Liver (tissue), 8 donors: ENCODE measurements at regions not wholly inside any gene's neighbourhood (a gene's known extent, or its start where the extent isn't known, plus 50 kb on each side); places are given as distances from the start of the nearest gene placed in this dataset.

Experiments used
- DNase-seq: peaks from one replicate; pipeline ENCODE4 v3.0.0-alpha.2; 2017; ENCODE audit warnings: low spot score
- H3K27ac ChIP-seq, 2 donors: one replicate each; pipeline ENCODE4 v1.7.0; 2013; ENCODE audit warnings: inconsistent platforms in 2 of 2, low read length in 2 of 2, control low read depth in 1 of 2, low read depth in 1 of 2, mild to moderate bottlenecking in 1 of 2
- H3K27me3 ChIP-seq, 4 donors: one replicate each; pipeline versions ENCODE4 v1.6.1 to v1.7.0; 2013; ENCODE audit warnings: low read length in 3 of 4, inconsistent platforms in 1 of 4, mild to moderate bottlenecking in 1 of 4, moderate library complexity in 1 of 4; ENCODE audit not compliant: control insufficient read depth in 4 of 4, insufficient read depth in 4 of 4
- H3K36me3 ChIP-seq, 4 donors: one replicate each; pipeline versions ENCODE4 v1.6.1 to v1.7.0; 2013; ENCODE audit warnings: low read length in 3 of 4, mild to moderate bottlenecking in 3 of 4, low read depth in 1 of 4, moderate library complexity in 1 of 4; ENCODE audit not compliant: control insufficient read depth in 4 of 4, insufficient read depth in 3 of 4
- H3K4me1 ChIP-seq, 4 donors: one replicate each; pipeline versions ENCODE4 v1.6.1 to v1.7.0; 2013; ENCODE audit warnings: low read length in 3 of 4, mild to moderate bottlenecking in 3 of 4, moderate library complexity in 1 of 4; ENCODE audit not compliant: control insufficient read depth in 4 of 4, insufficient read depth in 4 of 4
- H3K4me3 ChIP-seq, 3 donors: one replicate each; pipeline versions ENCODE4 v1.6.1 to v1.7.0; 2013; ENCODE audit warnings: low read length in 3 of 3, control low read depth in 1 of 3, low read depth in 1 of 3, mild to moderate bottlenecking in 1 of 3
- H3K9ac ChIP-seq, 2 donors: one replicate each; pipeline ENCODE4 v1.7.0; 2013; ENCODE audit warnings: low read length in 2 of 2, mild to moderate bottlenecking in 2 of 2, moderate library complexity in 2 of 2, control low read depth in 1 of 2, low read depth in 1 of 2
- H3K9me3 ChIP-seq, 4 donors: one replicate each; pipeline versions ENCODE4 v1.6.1 to v1.7.0; 2013; ENCODE audit warnings: low read length in 3 of 4; ENCODE audit not compliant: control insufficient read depth in 4 of 4
- EGR1 ChIP-seq, 2 donors: IDR thresholded peaks; 2 replicates each; pipeline ENCODE4 v1.6.1; 2016 to 2018; ENCODE audit warnings: antibody characterized with exemption in 2 of 2, low read depth in 2 of 2
- FOXA1 ChIP-seq: IDR thresholded peaks from 2 replicates; pipeline ENCODE4 v1.6.1; 2016; ENCODE audit warnings: antibody characterized with exemption
- FOXA2 ChIP-seq: IDR thresholded peaks from 2 replicates; pipeline ENCODE4 v1.6.1; 2016; ENCODE audit warnings: antibody characterized with exemption
- GABPA ChIP-seq, 2 donors: IDR thresholded peaks in 1 of 2; conservative IDR thresholded peaks in 1 of 2; 2 replicates each; pipeline ENCODE4 v1.6.1; 2016; ENCODE audit warnings: antibody characterized with exemption in 2 of 2, mild to moderate bottlenecking in 1 of 2, moderate library complexity in 1 of 2
- HNF4A ChIP-seq, 2 donors: conservative IDR thresholded peaks; 2 replicates each; pipeline ENCODE4 v1.6.1; 2016; ENCODE audit warnings: antibody characterized with exemption in 2 of 2, mild to moderate bottlenecking in 2 of 2
- HNF4G ChIP-seq: IDR thresholded peaks from 2 replicates; pipeline ENCODE4 v1.6.1; 2016; ENCODE audit warnings: antibody characterized with exemption
- JUND ChIP-seq, 2 donors: IDR thresholded peaks; 2 replicates each; pipeline ENCODE4 v1.6.1; 2016; ENCODE audit warnings: antibody characterized with exemption in 2 of 2
- NR2F2 ChIP-seq: IDR thresholded peaks from 2 replicates; pipeline ENCODE4 v1.6.1; 2016; ENCODE audit warnings: antibody characterized with exemption
- RAD21 ChIP-seq, 2 donors: IDR thresholded peaks; 2 replicates each; pipeline ENCODE4 v1.6.1; 2016; ENCODE audit warnings: antibody characterized with exemption in 2 of 2, mild to moderate bottlenecking in 2 of 2
- RXRA ChIP-seq, 2 donors: IDR thresholded peaks; 2 replicates each; pipeline ENCODE4 v1.6.1; 2017 to 2018; ENCODE audit warnings: antibody characterized with exemption in 2 of 2, mild to moderate bottlenecking in 1 of 2
- SP1 ChIP-seq: IDR thresholded peaks from 2 replicates; pipeline ENCODE4 v1.6.1; 2018; ENCODE audit warnings: antibody characterized with exemption, mild to moderate bottlenecking
- TAF1 ChIP-seq: conservative IDR thresholded peaks from 2 replicates; pipeline ENCODE4 v1.6.1; 2016; ENCODE audit warnings: antibody characterized with exemption, mild to moderate bottlenecking
- YY1 ChIP-seq: IDR thresholded peaks from 2 replicates; pipeline ENCODE4 v1.6.1; 2016; ENCODE audit warnings: antibody characterized with exemption, mild to moderate bottlenecking
- WGBS: extraction: QIAGEN DNeasy Blood & Tissue Kit; methylation state at CpG from one replicate; pipeline ENCODE4 v1.1.7; 2013; 5-methylcytosine and 5-hydroxymethylcytosine counted together
- TF ChIP-seq, protein P1 (sequence below): fragments of 150-350 bp; IDR thresholded peaks from 2 replicates; pipeline ENCODE4 v1.5.1; 2017; ENCODE audit warnings: improper control_type of control experiment, low read depth, low read length; ENCODE audit not compliant: missing input control
- TF ChIP-seq, protein P2 (sequence below): IDR thresholded peaks from 2 replicates; pipeline ENCODE4 v1.6.1; 2016; ENCODE audit warnings: antibody characterized with exemption
- TF ChIP-seq, protein P3 (sequence below): IDR thresholded peaks from 2 replicates; pipeline ENCODE4 v1.6.1; 2016; ENCODE audit warnings: antibody characterized with exemption
- TF ChIP-seq, protein P4 (sequence below): IDR thresholded peaks from 2 replicates; pipeline ENCODE4 v1.6.1; 2016; ENCODE audit warnings: antibody characterized with exemption
- TF ChIP-seq, protein P5 (sequence below): IDR thresholded peaks from 2 replicates; pipeline ENCODE4 v1.6.1; 2016; ENCODE audit warnings: antibody characterized with exemption, mild to moderate bottlenecking
- donor health status: healthy.
- donor health status: healthy.
- donor health status: healthy.
- donor health status: healthy.
- donor health status: healthy.

DNA sequence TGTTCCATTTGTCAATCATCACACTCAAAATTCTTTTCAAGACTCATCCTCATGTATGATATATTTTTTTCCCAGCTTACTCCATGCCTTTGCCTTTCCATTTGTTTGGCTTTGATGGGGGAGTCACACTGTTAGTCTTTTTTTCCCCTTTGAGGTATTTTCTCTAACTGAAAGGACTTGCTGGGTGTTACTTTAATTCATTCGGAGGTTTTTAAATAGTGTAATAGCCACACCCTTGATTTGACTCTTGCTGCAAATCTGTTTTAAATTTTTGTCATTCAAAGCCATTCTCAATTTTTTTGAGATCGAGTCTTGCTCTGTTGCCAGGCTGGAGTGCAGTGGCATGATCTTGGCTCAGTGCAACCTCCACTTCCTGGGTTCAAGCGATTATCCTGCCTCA is 84.1 kb downstream of the C11orf87 start:
- H3K27me3 ChIP-seq: no peaks in the 10 kb centered on the region
- no peak overlapping the region for H3K4me3 ChIP-seq
- no peaks in the 10 kb centered on the region for H3K36me3 ChIP-seq
- H3K4me1 ChIP-seq: no peaks in the 10 kb centered on the region
- TF ChIP-seq, protein P1, sequence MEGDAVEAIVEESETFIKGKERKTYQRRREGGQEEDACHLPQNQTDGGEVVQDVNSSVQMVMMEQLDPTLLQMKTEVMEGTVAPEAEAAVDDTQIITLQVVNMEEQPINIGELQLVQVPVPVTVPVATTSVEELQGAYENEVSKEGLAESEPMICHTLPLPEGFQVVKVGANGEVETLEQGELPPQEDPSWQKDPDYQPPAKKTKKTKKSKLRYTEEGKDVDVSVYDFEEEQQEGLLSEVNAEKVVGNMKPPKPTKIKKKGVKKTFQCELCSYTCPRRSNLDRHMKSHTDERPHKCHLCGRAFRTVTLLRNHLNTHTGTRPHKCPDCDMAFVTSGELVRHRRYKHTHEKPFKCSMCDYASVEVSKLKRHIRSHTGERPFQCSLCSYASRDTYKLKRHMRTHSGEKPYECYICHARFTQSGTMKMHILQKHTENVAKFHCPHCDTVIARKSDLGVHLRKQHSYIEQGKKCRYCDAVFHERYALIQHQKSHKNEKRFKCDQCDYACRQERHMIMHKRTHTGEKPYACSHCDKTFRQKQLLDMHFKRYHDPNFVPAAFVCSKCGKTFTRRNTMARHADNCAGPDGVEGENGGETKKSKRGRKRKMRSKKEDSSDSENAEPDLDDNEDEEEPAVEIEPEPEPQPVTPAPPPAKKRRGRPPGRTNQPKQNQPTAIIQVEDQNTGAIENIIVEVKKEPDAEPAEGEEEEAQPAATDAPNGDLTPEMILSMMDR: no peak
- no peak for TF ChIP-seq HNF4A (conservative IDR thresholded peaks at IDR 0.05)
- TF ChIP-seq JUND (IDR thresholded peaks at IDR 0.05): no peak
- TF ChIP-seq SP1: no peak
- no peak for TF ChIP-seq NR2F2
- TF ChIP-seq, protein P2, sequence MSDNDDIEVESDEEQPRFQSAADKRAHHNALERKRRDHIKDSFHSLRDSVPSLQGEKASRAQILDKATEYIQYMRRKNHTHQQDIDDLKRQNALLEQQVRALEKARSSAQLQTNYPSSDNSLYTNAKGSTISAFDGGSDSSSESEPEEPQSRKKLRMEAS: no peak
- TF ChIP-seq, protein P3, sequence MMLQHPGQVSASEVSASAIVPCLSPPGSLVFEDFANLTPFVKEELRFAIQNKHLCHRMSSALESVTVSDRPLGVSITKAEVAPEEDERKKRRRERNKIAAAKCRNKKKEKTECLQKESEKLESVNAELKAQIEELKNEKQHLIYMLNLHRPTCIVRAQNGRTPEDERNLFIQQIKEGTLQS: no peak
- TF ChIP-seq GABPA (IDR thresholded peaks at IDR 0.05 in 1 of 2, conservative IDR thresholded peaks at IDR 0.05 in 1 of 2): no peak
- TF ChIP-seq YY1: no peak
- no peak for TF ChIP-seq RXRA (IDR thresholded peaks at IDR 0.05)
- no peak for TF ChIP-seq EGR1 (IDR thresholded peaks at IDR 0.05; ENCODE audit: low read depth in 2 of 2)
- TF ChIP-seq HNF4G: no peak
- TF ChIP-seq, protein P4, sequence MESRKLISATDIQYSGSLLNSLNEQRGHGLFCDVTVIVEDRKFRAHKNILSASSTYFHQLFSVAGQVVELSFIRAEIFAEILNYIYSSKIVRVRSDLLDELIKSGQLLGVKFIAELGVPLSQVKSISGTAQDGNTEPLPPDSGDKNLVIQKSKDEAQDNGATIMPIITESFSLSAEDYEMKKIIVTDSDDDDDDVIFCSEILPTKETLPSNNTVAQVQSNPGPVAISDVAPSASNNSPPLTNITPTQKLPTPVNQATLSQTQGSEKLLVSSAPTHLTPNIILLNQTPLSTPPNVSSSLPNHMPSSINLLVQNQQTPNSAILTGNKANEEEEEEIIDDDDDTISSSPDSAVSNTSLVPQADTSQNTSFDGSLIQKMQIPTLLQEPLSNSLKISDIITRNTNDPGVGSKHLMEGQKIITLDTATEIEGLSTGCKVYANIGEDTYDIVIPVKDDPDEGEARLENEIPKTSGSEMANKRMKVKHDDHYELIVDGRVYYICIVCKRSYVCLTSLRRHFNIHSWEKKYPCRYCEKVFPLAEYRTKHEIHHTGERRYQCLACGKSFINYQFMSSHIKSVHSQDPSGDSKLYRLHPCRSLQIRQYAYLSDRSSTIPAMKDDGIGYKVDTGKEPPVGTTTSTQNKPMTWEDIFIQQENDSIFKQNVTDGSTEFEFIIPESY: no peak
- TF ChIP-seq FOXA1: no peak
- no peak for TF ChIP-seq FOXA2
- no peak for TF ChIP-seq RAD21 (IDR thresholded peaks at IDR 0.05)
- TF ChIP-seq TAF1: no peak
- no peak for DNase-seq
- H3K27ac ChIP-seq: no peak overlapping the region
- H3K9ac ChIP-seq: no peak overlapping the region
- 84% methylated on average over 3 of the region's 3 CpGs for WGBS
- H3K9me3 ChIP-seq: no peaks in the 10 kb centered on the region

DNA sequence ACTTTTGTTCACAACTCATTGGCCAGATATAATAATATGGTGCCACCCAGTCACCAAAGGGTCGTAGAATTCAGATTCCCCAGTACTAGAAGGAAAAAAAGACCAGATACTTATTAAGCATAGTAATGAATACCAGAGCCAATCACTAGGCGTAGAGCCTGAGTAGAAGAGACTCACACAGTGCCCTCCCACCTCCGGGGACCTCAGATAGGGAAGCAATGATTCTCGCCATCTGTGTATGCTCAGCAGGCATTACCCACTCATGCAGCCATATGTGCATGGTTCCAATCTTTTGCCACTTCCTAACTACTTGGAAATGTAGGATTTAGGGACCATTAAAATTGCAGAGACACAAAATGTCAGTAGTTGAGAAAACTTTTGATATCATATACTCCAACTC is 85.3 kb downstream of the C11orf87 start:
- 81% methylated on average over 4 of the region's 4 CpGs for WGBS

More for the DNA sequence above, 85.3 kb downstream of the C11orf87 start:
- DNase-seq: no peak
- Histone ChIP-seq H3K27me3 (no peaks in the 10 kb centered on the region), H3K9me3 (no peaks in the 10 kb centered on the region), H3K4me3 (no peak overlapping the region), H3K36me3 (no peaks in the 10 kb centered on the region), H3K27ac (no peak overlapping the region), H3K4me1 (no peaks in the 10 kb centered on the region), H3K9ac (no peak overlapping the region)
- TF ChIP-seq TAF1: no peak
- no peak for TF ChIP-seq EGR1 (IDR thresholded peaks at IDR 0.05; ENCODE audit: low read depth in 2 of 2)
- no peak for TF ChIP-seq GABPA (IDR thresholded peaks at IDR 0.05 in 1 of 2, conservative IDR thresholded peaks at IDR 0.05 in 1 of 2)
- TF ChIP-seq SP1: no peak
- TF ChIP-seq HNF4A (conservative IDR thresholded peaks at IDR 0.05): no peak
- TF ChIP-seq, protein P2: no peak
- TF ChIP-seq NR2F2: no peak
- TF ChIP-seq HNF4G: no peak
- TF ChIP-seq, protein P5, sequence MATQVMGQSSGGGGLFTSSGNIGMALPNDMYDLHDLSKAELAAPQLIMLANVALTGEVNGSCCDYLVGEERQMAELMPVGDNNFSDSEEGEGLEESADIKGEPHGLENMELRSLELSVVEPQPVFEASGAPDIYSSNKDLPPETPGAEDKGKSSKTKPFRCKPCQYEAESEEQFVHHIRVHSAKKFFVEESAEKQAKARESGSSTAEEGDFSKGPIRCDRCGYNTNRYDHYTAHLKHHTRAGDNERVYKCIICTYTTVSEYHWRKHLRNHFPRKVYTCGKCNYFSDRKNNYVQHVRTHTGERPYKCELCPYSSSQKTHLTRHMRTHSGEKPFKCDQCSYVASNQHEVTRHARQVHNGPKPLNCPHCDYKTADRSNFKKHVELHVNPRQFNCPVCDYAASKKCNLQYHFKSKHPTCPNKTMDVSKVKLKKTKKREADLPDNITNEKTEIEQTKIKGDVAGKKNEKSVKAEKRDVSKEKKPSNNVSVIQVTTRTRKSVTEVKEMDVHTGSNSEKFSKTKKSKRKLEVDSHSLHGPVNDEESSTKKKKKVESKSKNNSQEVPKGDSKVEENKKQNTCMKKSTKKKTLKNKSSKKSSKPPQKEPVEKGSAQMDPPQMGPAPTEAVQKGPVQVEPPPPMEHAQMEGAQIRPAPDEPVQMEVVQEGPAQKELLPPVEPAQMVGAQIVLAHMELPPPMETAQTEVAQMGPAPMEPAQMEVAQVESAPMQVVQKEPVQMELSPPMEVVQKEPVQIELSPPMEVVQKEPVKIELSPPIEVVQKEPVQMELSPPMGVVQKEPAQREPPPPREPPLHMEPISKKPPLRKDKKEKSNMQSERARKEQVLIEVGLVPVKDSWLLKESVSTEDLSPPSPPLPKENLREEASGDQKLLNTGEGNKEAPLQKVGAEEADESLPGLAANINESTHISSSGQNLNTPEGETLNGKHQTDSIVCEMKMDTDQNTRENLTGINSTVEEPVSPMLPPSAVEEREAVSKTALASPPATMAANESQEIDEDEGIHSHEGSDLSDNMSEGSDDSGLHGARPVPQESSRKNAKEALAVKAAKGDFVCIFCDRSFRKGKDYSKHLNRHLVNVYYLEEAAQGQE: no peak
- TF ChIP-seq, protein P4: no peak
- no peak for TF ChIP-seq RXRA (IDR thresholded peaks at IDR 0.05)
- TF ChIP-seq RAD21 (IDR thresholded peaks at IDR 0.05): no peak
- TF ChIP-seq FOXA1: no peak
- TF ChIP-seq JUND (IDR thresholded peaks at IDR 0.05): no peak
- TF ChIP-seq YY1: no peak
- TF ChIP-seq FOXA2: no peak
- TF ChIP-seq, protein P1: no peak
